Esophagus muscularis mucosa (tissue), 4 donors: ENCODE measurements at regions not wholly inside any gene's neighbourhood (a gene's known extent, or its start where the extent isn't known, plus 50 kb on each side); places are given as distances from the start of the nearest gene placed in this dataset.

Experiments
- DNase-seq: peaks from one replicate; pipeline ENCODE4 v3.0.0-alpha.2; 2017; ENCODE audit errors: extremely low spot score
- H3K27ac ChIP-seq, 4 donors: fragments of 200-600 bp; sonication (generic); replicated peaks in 1 of 4; 1 replicate in 3 of 4; 2 replicates in 1 of 4; pipeline ENCODE4 v1.5.1; 2016 to 2019; ENCODE audit warnings: mild to moderate bottlenecking in 1 of 4
- H3K27me3 ChIP-seq, 4 donors: fragments of 200-600 bp; sonication (generic); one replicate each; pipeline versions ENCODE4 v1.5.1 to v1.6.0; 2016 to 2019
- H3K36me3 ChIP-seq, 4 donors: fragments of 200-600 bp; sonication (generic); one replicate each; pipeline ENCODE4 v1.5.1; 2016 to 2019
- H3K4me1 ChIP-seq, 4 donors: fragments of 200-600 bp; sonication (generic); one replicate each; pipeline ENCODE4 v1.5.1; 2016 to 2019
- H3K4me3 ChIP-seq, 4 donors: fragments of 200-600 bp; sonication (generic); 1 replicate in 2 of 4; 2 replicates in 2 of 4; pipeline ENCODE4 v1.5.1; 2016 to 2019; ENCODE audit warnings: mild to moderate bottlenecking in 4 of 4, moderate library complexity in 1 of 4
- H3K9me3 ChIP-seq, 4 donors: fragments of 200-600 bp; sonication (generic); 1 replicate in 3 of 4; 2 replicates in 1 of 4; pipeline ENCODE4 v1.5.1; 2016 to 2019
- EP300 ChIP-seq: sonication (generic); formaldehyde crosslinking; IDR thresholded peaks from one replicate; pipeline ENCODE4 v1.6.1; 2017; ENCODE audit warnings: antibody characterized with exemption
- POLR2A ChIP-seq: fragments of 450-650 bp; IDR thresholded peaks from one replicate; pipeline ENCODE4 v1.6.1; 2017; ENCODE audit warnings: antibody characterized with exemption, moderate library complexity, mild to moderate bottlenecking, low read depth
- POLR2AphosphoS5 ChIP-seq, 2 donors: sonication (generic); formaldehyde crosslinking; IDR thresholded peaks; one replicate each; pipeline ENCODE4 v1.6.1; 2017; ENCODE audit warnings: antibody characterized with exemption in 2 of 2
- whole genome bisulfite sequencing: methylation state at CpG from one replicate; pipeline ENCODE4 v1.1.5; 2018; 5-methylcytosine and 5-hydroxymethylcytosine counted together
- intact Hi-C: fragments of 100-400 bp; cut with DNase I; formaldehyde crosslinking; loops from one replicate; pipeline ENCODE4 v1.15.1; 2023
- TF ChIP-seq, protein P1 (sequence below), 3 experiments: fragments of 200-600 bp in 2 of 3; fragments of 450-650 bp in 1 of 3; sonication (generic) in 2 of 3; IDR thresholded peaks; one replicate each; pipeline ENCODE4 v1.5.1; 2017 to 2019; ENCODE audit warnings: antibody characterized with exemption in 3 of 3, mild to moderate bottlenecking in 2 of 3, moderate library complexity in 1 of 3

DNA sequence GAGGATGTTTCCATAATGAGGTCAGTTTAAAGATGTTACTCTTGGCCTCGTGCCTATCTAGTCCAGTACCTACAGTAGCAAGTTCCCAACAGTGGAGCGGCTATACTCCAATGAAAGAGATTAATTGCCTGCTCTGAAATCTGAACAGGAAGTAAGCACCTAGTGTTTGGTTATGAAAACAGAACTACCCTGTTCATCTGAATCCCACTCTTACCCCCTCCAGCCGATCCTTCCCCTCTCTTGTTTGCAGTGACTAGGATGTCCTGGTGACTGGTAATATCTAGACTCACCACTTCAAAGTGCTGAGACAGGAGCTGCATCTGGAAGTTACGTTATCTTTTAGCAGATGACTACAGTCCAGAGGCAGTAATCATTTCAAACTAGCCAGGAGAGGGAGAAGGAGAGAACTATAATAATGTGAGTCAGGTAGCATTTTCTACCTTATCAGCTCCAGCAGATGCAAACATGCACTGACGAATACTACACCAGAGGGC lies 666.7 kb upstream of the NRP1 start:
- TF ChIP-seq, protein P1, sequence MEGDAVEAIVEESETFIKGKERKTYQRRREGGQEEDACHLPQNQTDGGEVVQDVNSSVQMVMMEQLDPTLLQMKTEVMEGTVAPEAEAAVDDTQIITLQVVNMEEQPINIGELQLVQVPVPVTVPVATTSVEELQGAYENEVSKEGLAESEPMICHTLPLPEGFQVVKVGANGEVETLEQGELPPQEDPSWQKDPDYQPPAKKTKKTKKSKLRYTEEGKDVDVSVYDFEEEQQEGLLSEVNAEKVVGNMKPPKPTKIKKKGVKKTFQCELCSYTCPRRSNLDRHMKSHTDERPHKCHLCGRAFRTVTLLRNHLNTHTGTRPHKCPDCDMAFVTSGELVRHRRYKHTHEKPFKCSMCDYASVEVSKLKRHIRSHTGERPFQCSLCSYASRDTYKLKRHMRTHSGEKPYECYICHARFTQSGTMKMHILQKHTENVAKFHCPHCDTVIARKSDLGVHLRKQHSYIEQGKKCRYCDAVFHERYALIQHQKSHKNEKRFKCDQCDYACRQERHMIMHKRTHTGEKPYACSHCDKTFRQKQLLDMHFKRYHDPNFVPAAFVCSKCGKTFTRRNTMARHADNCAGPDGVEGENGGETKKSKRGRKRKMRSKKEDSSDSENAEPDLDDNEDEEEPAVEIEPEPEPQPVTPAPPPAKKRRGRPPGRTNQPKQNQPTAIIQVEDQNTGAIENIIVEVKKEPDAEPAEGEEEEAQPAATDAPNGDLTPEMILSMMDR (IDR thresholded peaks at IDR 0.05), result no peak
- TF ChIP-seq POLR2A (no peak), EP300 (no peak)

DNA sequence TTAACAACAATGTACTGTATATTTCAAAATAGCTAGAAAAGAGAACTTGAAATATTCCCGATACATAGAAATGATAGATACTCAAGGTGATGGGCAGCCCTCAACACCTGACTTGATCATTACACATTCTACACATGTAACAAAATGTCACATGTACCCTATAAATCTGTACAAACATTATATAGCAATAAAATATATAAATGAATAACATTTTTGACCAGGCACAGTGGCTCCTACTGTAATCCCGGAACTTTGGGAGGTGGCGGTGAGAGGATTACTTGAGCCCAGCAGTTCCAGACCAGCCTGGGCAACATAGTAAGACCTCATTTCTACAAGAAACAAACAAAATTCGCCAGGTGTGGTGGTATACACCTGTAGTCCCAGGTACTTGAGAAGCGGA lies 659.5 kb upstream of the NRP1 start:
- Histone ChIP-seq H3K4me3 (no peak overlapping the region), H3K4me1 (no peaks in the 10 kb centered on the region), H3K36me3 (no peaks in the 10 kb centered on the region), H3K27me3 (no peaks in the 10 kb centered on the region), H3K9me3 (no peaks in the 10 kb centered on the region), H3K27ac (no peak overlapping the region)
- DNase-seq, result peak; percentile 66
- TF ChIP-seq, protein P1 (IDR thresholded peaks at IDR 0.05), result no peak
- TF ChIP-seq EP300, result no peak
- no peak for TF ChIP-seq POLR2A
- no peak for TF ChIP-seq POLR2AphosphoS5 (IDR thresholded peaks at IDR 0.05)
- 94% methylated on average over 5 of the region's 5 CpGs for WGBS
- intact Hi-C loops, result no loop called here

More for the DNA sequence above, 666.7 kb upstream of the NRP1 start:
- WGBS, result 65% methylated on average over 5 of the region's 5 CpGs
- no peaks in the 10 kb centered on the region for H3K27me3 ChIP-seq
- H3K4me1 ChIP-seq, result no peaks in the 10 kb centered on the region
- no peaks in the 10 kb centered on the region for H3K36me3 ChIP-seq
- intact Hi-C loops, result no loop called here
- DNase-seq, result no peak
- H3K4me3 ChIP-seq, result no peak overlapping the region
- H3K9me3 ChIP-seq, result no peaks in the 10 kb centered on the region
- no peak overlapping the region for H3K27ac ChIP-seq

DNA sequence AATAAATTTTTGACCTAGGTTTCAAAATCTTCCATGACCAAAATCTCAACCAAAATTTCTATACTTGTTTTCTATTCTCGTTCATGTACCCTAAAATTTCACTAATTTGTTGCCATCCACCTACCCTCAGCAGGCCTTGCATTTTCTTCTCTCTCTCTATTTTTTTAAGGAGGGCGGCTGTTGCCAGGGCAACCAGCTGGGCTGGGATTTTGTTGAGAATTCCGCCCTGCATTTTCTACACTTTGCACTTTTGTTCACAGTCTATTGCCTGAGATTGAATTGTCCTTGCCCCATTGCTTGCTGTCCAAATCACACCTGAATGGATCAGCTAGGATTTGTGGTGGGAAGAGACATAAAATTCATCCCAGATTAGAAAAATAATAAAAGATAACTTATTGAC lies 657.5 kb upstream of the NRP1 start:
- no peak overlapping the region for H3K27ac ChIP-seq
- WGBS, result 92% methylated on average over 3 of the region's 3 CpGs
- H3K4me3 ChIP-seq, result no peak overlapping the region
- no peaks in the 10 kb centered on the region for H3K36me3 ChIP-seq
- DNase-seq, result no peak
- no peak for TF ChIP-seq POLR2AphosphoS5 (IDR thresholded peaks at IDR 0.05)
- TF ChIP-seq, protein P1 (IDR thresholded peaks at IDR 0.05), result no peak
- TF ChIP-seq POLR2A, result no peak
- no peak for TF ChIP-seq EP300
- intact Hi-C loops, result no loop called here
- H3K4me1 ChIP-seq, result no peaks in the 10 kb centered on the region
- no peaks in the 10 kb centered on the region for H3K27me3 ChIP-seq
- no peaks in the 10 kb centered on the region for H3K9me3 ChIP-seq

DNA sequence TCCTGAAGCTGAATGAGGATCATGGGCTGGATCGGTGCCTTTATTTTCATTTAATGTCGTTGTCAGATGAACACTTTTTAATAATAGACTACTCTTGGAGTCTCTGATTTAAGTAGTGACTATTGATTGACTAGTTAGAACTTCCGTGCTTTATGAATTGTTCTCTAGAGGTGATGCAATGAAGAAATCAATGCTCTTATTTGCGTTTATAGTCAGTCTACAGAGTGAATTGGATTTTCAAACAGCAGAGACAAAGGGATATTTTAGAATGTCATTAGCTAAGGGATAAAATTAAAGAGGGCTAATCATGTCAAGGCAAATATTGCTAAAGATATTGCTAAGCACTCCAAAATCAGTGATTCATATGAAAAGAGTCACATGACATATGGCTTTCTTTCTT lies 652.0 kb upstream of the NRP1 start:
- no peak for DNase-seq
- Histone ChIP-seq H3K27ac (no peak overlapping the region), H3K4me3 (no peak overlapping the region), H3K36me3 (no peaks in the 10 kb centered on the region), H3K27me3 (no peaks in the 10 kb centered on the region), H3K9me3 (no peaks in the 10 kb centered on the region), H3K4me1 (no peaks in the 10 kb centered on the region)
- intact Hi-C loops, result no loop called here
- TF ChIP-seq EP300 (no peak), POLR2A (no peak), POLR2AphosphoS5 (IDR thresholded peaks at IDR 0.05) (no peak)
- TF ChIP-seq, protein P1 (IDR thresholded peaks at IDR 0.05), result no peak
- WGBS, result 79% methylated on average over 4 of the region's 4 CpGs

DNA sequence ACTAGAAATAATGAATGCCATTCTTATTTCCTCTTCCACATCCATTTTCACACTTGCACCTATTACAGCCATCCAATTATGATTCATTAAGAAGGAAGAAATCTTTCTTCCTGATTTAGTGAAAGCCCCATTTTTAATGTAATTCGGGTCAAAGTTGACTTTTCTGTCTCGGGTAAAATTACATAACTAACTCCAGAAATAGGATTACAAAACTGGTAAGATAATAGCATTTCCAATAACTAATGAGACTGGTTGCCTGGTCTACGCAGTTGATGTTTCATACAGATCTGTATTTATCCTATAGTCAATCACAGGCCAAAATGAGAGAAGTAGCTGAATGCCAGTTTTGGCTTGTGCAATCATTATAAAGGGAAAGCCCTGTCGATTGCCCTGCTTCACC lies 651.5 kb upstream of the NRP1 start:
- intact Hi-C loops, result no loop called here
- TF ChIP-seq, protein P1 (IDR thresholded peaks at IDR 0.05), result no peak
- TF ChIP-seq POLR2A (no peak), EP300 (no peak), POLR2AphosphoS5 (IDR thresholded peaks at IDR 0.05) (no peak)

More for the DNA sequence above, 651.5 kb upstream of the NRP1 start:
- Histone ChIP-seq H3K36me3 (no peaks in the 10 kb centered on the region), H3K27ac (no peak overlapping the region), H3K27me3 (no peaks in the 10 kb centered on the region), H3K4me1 (no peaks in the 10 kb centered on the region), H3K4me3 (no peak overlapping the region), H3K9me3 (no peaks in the 10 kb centered on the region)
- peak; percentile 5 for DNase-seq
- 89% methylated on average over 4 of the region's 4 CpGs for WGBS
